ENCODE measurements at regions not wholly inside any gene's neighbourhood (a gene's known extent, or its start where the extent isn't known, plus 50 kb on each side); places are given as distances from the start of the nearest gene placed in this dataset.

DNA sequence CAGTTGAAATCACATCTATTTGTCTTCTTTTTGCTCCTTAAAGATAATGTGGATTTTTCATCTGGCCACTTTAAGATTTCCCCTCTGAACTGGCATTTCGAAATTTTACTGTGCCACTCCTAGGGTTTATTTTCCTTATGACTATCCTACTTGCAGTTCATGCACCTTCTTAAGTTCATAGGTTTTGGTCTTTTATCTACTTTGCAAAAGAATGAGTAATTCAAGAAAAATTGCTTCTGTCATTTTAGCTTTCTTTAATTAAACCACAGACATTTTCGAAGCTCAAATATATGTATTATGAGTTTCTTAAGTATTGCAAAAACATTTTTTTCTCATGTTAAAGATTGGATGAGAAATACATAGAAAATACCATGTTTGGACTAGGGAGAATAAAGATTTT, 1244.8 kb upstream of the TMPRSS15 start:
- TF ChIP-seq, protein P1, sequence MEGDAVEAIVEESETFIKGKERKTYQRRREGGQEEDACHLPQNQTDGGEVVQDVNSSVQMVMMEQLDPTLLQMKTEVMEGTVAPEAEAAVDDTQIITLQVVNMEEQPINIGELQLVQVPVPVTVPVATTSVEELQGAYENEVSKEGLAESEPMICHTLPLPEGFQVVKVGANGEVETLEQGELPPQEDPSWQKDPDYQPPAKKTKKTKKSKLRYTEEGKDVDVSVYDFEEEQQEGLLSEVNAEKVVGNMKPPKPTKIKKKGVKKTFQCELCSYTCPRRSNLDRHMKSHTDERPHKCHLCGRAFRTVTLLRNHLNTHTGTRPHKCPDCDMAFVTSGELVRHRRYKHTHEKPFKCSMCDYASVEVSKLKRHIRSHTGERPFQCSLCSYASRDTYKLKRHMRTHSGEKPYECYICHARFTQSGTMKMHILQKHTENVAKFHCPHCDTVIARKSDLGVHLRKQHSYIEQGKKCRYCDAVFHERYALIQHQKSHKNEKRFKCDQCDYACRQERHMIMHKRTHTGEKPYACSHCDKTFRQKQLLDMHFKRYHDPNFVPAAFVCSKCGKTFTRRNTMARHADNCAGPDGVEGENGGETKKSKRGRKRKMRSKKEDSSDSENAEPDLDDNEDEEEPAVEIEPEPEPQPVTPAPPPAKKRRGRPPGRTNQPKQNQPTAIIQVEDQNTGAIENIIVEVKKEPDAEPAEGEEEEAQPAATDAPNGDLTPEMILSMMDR (IDR thresholded peaks at IDR 0.05) = no peak
- no peak for TF ChIP-seq EP300 (IDR thresholded peaks at IDR 0.05)
- no peak for TF ChIP-seq POLR2A (IDR thresholded peaks at IDR 0.05)
